ENCODE measurements at regions not wholly inside any gene's neighbourhood (a gene's known extent, or its start where the extent isn't known, plus 50 kb on each side); places are given as distances from the start of the nearest gene placed in this dataset.
"Not testable (repeated sequence)": the region's sequence is repeated elsewhere in the genome, so short reads cannot be mapped to it uniquely, and the experiment has no call there.

DNA sequence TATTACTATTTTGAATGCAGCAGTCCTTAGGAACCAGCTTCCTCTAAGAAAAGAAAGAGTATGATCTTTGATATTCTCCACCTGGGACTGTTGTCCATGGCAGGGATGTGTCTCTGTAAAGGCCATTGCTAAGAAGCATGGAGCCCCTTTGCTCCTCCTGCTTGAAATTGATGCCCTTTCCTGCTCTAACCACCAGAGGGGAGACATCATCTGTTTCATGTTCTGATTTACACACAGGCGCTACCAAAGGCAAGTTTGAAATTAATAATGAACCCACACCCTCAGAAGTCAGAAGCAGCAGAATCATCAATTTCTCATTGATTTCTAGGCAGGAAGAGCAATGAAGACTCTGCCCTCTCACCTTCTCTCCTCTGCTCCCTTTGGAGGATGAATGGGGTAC, 253.8 kb downstream of the RMST start:
- DNase-seq, result no peak

DNA sequence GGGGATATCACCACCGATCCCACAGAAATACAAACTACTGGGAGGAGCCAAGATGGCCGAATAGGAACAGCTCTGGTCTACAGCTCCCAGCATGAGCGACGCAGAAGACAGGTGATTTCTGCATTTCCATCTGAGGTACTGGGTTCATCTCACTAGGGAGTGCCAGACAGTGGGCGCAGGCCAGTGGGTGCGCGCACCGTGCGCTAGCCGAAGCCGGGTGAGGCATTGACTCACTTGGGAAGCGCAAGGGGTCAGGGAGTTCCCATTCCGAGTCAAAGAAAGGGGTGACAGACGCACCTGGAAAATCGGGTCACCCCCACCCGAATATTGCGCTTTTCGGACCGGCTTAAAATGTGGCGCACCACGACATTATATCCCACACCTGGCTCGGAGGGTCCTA, 261.2 kb downstream of the RMST start:
- not testable (repeated sequence) for DNase-seq

DNA sequence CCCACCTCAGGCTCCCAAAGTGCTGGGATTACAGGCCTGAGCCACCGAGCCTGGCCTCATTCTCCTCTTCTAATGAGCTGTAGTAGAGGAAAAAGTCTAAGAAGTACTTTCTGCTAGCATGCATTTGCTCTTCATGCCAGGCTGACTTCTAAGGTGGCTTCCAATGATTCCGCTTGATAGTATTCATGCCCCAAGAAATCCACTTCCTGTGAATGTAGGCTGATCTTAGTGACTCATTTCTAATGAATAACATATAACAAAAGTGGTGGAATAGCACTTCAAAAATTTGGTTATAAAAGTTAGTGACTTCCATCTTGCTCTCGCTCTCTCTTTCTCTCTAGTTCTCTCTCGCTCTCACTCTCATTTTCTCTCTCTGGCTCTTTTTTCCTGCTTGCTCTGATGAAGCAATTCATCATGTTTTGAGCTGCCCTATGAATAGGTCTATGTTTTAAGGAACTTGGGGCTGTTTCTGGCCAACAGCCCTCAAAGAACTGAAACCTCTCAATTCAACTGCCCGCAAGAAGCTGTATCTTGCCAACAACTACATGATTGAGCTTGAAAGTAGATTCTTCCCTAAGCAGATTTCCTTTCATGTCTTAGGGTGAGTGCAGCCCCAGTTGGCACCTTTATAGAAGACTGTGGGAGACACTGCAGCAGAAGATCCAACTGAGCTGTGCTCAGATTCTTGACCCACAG, 282.9 kb downstream of the RMST start:
- DNase-seq, result no peak

DNA sequence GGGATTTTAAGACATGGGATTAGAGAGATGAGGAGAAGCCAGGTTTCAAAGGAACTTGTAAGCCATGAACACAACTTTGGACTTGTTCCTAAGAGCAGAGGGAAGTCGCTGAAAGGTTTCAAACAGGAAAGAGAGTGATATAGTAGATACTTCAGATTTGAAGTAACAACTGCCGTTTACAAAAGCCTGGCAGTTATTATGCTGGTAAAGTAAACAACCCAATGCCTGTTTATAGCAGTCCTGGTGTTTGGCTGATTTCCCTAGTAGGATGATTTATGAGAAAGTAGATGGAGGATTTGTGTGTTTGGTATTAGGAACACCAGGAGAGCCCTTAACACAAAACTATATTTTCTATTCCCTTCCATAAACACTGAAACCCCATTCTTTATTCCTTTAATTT, 285.7 kb downstream of the RMST start:
- no peak for DNase-seq

DNA sequence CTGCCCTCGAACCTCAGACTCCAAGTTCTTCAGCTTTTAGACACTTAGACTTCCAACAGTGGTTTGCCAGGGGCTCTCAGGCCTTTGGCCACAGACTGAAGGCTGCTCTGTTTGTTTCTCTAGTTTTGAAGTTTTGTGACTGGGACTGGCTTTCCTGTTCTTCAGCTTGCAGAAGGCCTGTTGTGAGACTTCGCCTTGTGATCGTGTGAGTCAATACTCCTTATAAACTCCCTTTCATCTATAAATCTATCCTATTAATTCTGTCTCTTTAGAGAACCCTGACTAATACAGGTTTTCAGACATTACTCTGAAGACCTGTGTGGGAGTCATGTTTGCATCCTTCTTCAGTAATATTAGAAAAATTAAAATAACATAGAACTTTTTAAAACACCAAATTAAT, 289.1 kb downstream of the RMST start:
- DNase-seq, result no peak

DNA sequence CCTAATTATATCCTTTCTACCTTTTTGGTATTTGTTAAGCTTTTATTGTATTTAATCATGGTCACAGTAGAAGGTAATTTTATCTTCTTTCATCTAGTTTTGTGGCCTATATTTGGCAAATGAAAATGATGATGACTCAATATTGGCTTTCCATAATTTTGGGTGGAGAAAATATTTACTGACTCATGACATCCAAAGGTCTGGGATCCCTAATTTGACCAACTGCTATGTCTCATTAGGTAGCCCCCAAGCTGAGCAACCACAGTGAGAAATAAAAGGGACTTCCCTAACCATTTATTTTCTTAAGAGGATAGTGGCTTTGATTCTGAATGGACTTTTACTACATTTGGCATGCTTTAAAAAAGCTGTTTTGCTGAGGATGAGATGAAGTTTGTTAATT, 289.5 kb downstream of the RMST start:
- DNase-seq, result no peak

DNA sequence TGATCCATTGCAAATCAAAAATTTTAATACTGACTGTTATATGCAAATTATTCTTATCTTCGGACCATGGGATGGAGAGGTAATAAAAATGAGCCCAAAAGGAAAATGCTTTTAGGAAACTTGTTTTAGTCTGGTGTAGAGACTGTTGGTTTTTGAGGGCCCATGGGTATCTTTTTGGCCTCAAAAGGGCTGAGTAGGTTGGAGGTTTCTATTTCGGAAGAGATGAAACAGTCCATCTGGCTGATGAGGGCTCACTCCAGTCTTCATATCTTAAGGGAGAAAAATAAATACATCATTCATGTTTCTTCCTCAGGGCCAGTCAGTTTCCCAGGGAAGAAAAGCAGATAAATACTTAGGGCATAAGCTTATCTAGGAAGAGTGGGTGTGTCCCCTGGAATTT, 290.7 kb downstream of the RMST start:
- DNase-seq, result no peak

DNA sequence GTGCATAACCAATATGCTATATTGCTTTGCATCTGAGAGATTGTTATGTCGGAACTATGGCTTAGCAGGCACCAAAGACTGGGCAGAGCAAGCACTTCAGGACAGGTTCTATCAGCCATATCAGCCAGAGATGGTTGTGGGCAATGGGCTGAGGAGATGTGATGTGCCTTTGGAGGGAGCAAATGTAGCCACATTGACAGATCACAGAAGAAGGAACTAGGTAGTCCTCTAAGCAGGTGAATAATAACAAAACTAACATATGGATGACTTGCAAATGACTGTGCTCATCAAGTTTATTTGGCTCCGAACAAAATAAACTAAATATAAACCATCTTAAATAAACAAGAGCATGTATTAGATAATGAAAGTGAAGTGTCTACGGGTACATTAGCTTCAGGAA, 291.7 kb downstream of the RMST start:
- DNase-seq, result no peak

DNA sequence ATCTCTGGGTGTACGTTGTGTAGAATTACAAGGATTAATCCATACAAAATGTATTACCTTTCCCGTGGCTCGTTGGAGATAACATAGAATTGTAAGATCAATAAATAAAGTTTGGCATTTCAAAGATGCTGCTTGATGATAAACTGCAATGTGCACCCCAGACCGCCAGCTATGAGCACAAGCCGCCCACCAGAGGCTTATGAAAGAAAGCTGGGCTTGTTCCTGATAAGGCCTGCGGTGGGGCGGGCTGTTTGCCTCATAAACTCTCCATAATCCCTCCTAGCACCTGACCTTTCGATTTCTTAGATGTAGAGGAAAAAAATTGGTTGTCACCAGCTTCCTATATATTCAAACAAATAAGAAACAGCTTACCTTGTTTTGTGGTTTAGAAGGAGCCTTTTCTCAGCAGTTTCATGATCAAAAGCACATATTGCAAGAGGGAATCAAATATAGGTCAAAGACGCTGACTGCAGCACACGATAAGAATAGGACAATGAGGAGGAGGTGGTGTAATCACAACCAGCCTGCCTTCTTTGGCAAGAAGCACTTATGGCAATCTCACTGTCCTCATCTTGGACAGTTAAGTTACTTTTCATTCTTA, 293.6 kb downstream of the RMST start:
- DNase-seq, result no peak

DNA sequence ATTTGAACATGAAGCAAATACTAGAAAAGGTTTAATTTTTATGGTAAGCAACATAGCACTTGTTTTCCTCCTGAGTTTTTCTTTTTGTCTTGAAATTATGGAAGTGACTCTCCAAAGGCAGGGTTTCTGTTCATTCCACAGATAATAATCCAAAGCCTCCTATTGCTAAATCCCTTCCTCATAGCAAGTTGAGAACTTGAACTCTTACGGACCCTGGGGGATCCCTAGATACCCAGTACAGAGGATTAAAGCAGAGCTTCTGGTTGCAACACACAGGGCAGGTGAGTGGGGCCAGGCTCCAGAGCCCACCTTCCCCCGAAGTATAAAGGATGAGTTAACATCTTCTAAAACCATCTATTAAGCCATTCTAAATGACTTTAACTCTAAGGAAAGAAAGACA, 294.1 kb downstream of the RMST start:
- no peak for DNase-seq

DNA sequence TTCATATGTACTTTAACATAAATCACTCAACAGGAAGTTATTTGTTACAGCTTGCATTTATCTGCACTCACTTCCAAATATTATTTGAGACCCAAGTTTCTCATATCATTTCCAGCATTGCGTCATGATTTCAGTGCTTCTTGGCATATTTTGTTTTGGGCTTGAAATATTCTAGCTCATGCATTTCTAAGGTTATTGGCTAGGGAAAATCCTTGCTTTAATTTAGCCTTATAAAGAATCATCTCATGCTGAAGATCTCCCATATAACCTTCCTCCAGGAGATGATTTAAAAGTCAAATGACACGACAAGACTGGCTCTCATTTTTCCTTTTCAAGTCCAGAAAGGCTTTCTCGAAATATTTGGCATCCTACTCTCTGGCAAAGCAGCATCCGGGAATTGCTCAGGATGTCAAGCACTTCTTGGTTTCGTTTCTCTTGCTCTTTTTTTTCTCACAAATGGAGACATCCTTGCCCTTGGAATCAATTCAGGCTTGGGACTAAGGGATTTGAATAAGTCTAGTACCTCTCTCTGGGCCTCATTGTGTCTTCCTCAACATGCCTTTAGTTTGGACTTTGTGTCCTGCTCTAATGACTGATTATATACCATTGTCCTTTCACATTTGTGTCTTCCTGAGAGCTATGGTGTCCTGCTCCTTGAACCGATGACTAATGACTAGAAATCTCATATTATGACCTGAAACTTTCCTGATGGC, 295.0 kb downstream of the RMST start:
- no peak for DNase-seq

DNA sequence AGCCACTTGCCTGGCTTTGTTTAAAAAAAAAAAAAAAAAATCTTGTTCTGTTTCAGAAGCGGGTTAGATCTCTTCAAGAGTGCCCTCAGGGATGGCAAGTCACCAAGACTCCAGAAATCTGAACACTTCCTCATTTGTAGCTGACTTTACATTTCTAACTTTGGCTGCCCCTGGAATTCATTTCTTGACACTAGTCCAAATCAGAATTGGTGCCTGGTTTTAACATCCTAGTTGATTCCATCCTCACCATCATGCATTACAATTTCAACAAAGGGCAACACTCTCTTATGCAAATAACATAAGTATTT, 295.5 kb downstream of the RMST start:
- DNase-seq, result no peak

DNA sequence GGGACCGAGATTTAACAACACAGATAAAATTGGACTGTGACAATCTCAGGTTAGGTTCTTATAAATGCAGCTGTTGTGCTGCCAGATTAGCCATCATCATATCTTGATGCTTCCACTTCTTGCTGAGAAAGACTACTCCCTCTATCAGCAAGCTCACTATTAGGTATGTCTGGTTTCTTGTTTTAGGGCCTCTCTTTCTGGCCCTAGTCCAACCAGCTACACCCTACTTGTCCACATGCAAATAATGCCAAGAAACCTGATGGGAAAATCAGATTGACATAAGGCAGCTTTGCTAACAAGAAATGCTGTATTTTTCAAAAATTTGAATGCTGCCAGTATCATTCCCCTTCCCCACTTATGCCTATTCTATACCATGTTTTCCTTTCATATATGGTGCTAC, 296.0 kb downstream of the RMST start:
- no peak for DNase-seq

DNA sequence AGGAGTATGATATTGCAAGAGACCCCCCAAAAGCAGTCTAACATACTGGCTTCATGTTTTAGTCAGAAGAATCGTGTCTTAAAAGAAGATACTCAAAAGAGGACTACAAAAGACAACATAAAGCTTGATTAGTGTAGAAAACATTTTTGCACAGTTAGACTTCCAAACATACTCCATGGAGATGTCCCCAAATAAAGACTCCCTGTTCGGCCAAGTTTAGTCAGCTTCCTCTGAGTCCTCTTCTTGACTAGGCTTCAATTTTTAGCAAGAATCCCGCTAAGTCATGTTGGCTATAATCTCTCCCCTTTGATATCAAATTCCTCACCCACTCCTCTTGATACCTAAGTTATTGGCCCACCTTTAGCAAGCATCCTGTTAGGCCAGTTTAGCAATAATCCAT, 298.0 kb downstream of the RMST start:
- no peak for DNase-seq

DNA sequence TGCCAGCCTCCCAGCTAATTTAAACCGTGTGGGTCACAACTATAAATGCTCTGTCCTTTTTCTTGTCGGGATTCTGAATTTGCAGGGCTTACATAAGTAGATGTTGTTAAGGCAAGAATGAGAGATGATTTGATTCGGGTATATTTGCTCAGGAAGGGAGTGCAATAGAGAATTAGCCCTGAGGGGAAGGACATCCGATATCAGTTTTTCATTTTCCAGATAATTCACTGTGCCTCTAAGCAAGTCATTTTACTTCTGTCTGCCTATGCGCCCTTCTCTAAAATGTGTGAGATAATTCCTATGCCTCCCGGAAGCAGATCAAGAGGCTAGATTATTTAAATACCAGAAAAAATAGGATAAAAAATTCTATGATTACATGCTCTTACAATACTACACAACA, 300.5 kb downstream of the RMST start:
- DNase-seq, result no peak

DNA sequence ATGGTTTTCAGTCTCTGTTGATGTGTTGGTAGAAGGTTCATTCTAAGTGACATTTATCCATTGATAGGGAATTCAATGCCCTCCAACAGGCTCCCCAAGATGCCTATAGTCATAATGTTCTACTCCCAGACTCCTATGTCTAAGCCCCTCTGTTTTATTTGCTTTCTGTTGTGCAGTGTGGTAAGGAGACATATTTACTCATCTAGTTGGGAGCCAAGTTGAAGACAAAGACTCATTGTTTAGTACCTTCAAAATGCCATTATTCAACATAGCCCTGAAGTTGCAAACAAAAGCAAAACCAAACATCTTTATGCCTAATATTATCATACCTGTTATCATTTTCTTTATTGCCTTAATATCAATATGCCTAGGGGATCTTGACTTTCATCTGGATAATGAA, 302.1 kb downstream of the RMST start:
- no peak for DNase-seq

DNA sequence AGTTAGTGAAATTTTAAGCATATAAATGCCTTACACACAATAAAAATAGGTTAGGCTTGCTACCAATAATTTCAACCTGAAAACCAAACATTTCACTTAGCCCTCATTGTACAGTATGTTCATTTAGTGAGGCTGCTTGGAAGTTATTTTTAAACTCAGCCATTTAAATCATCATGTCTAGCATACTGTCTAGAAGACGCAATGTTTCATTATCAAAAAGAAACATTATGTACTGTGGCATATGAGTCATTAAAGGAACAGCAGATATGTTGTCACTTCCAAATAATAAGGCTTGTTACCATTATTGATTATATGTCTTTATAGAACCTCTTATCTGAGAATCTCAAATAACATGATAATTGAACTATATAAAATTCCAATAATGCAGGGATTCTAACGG, 304.7 kb downstream of the RMST start:
- no peak for DNase-seq

DNA sequence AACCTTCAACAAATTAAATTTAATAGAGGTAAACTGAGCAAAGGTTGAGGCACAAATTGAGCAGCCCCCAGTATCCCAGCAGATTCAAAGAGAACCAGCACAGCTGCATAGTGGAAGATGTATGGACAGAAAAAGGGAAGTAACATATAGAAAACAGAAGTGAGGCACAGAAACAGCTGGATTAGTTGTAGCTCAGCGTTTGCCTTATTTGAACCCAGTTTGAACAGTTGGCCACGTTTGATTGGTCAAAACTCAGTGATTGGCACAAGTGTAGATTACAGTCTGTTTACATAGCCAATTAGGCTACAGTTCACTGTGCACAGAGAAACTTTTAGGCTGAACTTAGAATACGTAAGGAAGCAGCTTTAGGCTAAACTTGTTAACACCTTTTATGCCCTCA, 315.5 kb downstream of the RMST start:
- DNase-seq, result no peak

DNA sequence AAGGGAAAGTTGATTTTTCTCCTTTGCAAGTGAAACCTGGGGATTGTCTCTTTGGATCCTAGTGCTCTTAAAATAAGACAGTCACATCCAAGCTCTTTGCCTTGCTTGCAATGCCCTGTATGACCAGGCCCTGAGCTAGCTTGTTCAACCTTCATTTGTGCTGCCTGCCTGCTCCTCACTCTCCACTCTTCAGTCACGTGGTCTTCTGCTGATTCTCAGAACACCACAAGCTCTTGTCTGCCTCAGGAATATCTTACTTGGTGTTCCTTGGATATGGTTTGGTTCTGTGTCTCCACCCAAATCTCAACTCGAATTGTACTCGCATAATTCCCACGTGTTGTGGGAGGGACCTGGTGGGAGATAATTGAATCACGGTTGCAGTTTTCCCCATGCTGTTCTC, 318.7 kb downstream of the RMST start:
- no peak for DNase-seq

DNA sequence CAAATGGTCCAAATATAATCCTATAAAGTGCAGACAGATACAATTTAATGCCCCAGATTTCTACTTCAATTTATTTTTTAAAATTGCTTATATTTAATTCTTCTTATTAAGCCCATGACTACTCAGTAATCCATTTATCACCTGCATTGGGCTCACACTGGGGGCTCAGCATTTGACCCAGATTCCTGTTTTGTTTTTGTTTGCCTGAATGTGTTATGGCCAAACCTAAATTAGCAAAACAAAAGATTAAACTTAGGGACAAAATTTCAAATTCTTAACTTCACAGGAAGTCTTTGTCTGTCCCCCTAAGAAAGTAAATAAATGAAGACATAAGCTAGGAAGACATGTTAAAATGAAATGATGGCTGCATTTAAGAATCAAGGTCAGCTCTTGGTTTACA, 322.3 kb downstream of the RMST start:
- no peak for DNase-seq

DNA sequence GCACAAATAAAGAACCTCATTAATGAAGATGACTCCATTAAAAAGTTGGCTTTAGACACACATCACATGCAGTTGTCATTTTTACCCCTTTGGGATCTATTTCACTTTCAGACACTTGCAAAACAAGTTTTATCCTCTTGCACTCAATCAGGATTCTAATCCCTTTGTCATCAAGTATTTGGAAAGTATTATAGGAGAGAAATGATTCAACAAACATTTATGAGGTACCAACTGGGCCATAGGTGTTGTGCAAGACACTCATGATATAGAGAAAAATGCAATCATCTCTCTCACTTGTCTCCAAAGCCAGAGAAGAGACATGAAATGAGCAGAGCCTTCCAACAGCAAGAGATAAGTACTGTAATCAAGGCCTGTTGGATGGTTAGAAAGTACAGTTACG, 327.7 kb downstream of the RMST start:
- DNase-seq, result no peak

DNA sequence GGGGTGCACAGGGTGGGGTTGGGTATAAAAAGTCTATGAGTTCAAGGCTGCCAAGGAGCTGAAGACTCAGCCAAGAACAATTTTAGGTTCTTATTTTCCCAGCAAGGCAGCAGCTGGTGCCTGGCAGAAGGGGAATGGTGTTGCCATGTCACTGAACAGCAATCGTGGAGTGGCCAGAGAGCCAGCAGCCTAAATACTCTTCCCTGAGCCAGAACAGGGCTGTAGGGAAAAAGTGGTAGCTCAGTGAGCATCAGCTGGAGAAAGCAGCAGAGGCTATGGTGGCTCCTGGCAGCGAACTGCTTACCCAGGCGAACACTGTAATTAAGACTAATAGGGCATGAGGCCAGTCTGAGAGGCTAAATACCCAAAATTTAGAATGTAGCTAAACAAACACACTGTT, 334.9 kb downstream of the RMST start:
- DNase-seq, result no peak

DNA sequence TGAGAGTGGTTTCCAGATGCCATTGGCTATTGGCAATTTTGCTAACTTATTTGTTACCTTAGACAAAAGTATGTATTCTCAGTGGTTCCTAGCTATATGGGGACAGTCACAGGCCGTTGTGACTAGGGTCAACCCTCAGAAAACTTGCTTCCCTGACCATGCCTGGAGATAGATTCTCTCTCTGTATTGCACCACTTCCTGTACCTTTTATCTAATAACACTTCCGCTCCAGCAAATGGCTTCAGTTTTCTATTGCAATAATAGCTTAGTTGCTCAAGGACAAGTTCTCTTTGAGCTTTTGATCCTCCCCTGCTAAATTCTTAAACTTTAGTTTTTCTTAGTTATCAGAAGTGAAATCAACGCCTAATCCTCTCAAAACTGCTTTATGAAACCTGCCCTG, 338.0 kb downstream of the RMST start:
- DNase-seq, result no peak

DNA sequence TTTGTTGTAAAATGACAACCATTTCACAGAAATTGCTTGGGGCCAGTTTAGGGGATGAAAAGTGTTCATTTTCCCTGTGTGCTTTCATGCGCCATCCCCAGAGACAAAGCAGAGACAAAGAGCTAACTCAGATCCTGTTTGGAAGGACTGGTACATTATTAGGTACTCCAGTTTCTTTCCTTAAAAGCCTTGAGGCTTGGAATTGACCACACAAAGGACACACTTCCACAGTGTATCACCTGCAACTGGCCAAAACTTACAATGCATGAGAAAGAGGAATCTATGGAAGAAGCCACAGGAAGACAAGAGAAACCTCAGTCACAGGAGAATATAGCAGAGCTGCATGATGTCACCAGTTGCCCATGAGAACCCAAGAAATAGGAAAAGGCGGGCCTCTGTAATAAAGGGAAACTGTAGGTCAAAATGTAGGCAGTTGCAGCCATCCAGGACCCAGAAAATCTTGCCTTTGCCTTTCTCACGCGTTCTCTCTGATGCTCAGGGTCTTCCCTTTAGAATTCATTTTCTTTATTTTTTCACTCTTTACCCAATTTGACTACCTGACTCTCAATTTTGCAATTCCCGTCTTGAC, 339.0 kb downstream of the RMST start:
- no peak for DNase-seq

DNA sequence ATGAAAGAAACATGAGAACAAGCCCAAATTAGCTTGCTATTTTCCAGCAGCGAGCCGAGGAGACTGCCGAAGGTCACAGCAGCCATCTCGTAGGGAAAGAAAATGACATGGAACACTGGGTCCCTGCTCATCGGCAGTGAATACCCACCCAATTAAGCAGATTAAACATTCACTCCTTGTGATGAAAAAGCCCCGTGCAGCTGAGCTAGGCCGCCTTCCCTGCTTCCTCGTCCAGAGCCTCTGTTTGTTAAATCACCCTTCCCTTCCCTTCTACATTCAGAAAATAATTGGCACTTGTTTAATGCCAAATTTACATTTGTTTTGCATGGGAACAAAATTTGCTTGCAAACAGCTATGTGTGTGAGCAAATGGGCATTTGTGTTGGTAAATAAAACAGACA, 342.5 kb downstream of the RMST start:
- no peak for DNase-seq
